Prostate gland (tissue), 2 donors: ENCODE measurements at regions not wholly inside any gene's neighbourhood (a gene's known extent, or its start where the extent isn't known, plus 50 kb on each side); places are given as distances from the start of the nearest gene placed in this dataset.

Experiments used
- DNase-seq: peaks from one replicate; pipeline ENCODE4 v3.0.0-alpha.2; 2019; ENCODE audit warnings: low spot score
- H3K27ac ChIP-seq, 2 donors: fragments of 200-600 bp; sonication (generic); 2 replicates each; pipeline ENCODE4 v1.5.1; 2017 to 2019
- H3K27me3 ChIP-seq: fragments of 200-600 bp; sonication (generic); replicated peaks from 2 replicates; pipeline ENCODE4 v1.5.1; 2019; ENCODE audit not compliant: insufficient read depth
- H3K36me3 ChIP-seq, 2 donors: fragments of 200-600 bp; sonication (generic); 1 replicate in 1 of 2; 2 replicates in 1 of 2; pipeline versions ENCODE4 v1.5.1 to v1.8.1; 2017 to 2019
- H3K4me1 ChIP-seq: fragments of 200-600 bp; sonication (generic); replicated peaks from 2 replicates; pipeline ENCODE4 v1.5.1; 2019
- H3K4me3 ChIP-seq, 2 donors: fragments of 200-600 bp; sonication (generic); 2 replicates each; pipeline ENCODE4 v1.5.1; 2017 to 2019
- H3K9me3 ChIP-seq: fragments of 200-600 bp; sonication (generic); 2 replicates; pipeline ENCODE4 v1.5.1; 2017
- POLR2A ChIP-seq: fragments of 450-650 bp; IDR thresholded peaks from one replicate; pipeline ENCODE4 v1.6.1; 2016; ENCODE audit warnings: antibody characterized with exemption, mild to moderate bottlenecking
- POLR2AphosphoS5 ChIP-seq: sonication (generic); formaldehyde crosslinking; IDR thresholded peaks from one replicate; pipeline ENCODE4 v1.6.1; 2017; ENCODE audit warnings: antibody characterized with exemption
- WGBS: methylation state at CpG from one replicate; pipeline ENCODE4 v1.1.5; 2018; 5-methylcytosine and 5-hydroxymethylcytosine counted together
- intact Hi-C: fragments of 100-400 bp; cut with DNase I; formaldehyde crosslinking; loops from one replicate; pipeline ENCODE4 v1.14.2; 2022
- TF ChIP-seq, protein P1 (sequence below), 4 experiments: fragments of 200-600 bp in 2 of 4; fragments of 450-650 bp in 2 of 4; sonication (generic) in 2 of 4; IDR thresholded peaks; 1 replicate in 3 of 4; 2 replicates in 1 of 4; pipeline ENCODE4 v1.5.1; 2016 to 2019; ENCODE audit warnings: antibody characterized with exemption in 4 of 4, mild to moderate bottlenecking in 2 of 4, moderate library complexity in 2 of 4

DNA sequence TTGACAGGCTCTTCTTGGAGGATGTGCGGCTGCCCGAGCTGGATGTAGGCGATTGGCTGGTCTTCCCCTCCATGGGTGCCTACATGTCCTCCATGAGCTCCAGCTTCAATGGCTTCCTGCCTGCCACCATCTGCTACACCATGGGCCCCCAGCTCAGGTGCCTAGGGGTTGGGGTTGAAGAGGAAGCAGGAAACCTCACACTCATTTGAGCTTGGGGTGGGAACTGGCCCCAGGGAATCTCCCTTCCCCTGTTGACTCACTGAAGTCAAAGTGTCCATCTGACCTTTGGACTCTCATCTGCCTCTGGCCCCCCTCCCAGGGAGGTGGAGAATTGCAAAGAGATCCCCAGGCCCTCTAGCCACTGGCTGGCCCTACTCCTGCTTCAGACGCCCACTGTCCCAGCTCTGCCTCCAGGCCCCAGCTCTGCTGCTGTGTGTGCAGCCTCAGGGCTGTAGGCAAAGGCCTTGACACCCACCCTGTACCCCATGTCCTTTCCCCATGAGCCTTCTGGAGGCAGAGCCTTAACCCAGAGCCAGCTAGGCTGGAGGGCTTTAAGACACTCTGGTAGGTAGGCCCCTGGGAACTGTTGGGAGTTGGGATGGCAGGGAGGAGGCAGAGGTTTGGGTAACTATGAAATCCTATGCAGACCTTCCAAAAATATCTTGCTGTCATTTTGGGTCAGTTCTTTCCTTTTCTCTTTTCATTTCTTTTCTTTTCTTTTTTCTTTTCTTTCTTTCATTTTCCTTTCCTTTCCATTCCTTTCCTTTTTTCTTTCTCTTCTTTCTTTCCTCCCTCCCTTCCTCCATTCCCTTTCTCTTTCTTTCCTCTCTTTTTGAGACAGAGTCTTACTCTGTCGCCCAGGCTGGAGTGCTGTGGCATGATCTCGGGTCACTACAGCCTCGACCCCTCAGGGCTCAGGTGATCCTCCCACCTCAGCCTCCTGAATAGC is 66.9 kb upstream of the TINAGL1 start:
- intact Hi-C loops: no loop called here
- H3K27me3 ChIP-seq: no peaks in the 10 kb centered on the region
- H3K27ac ChIP-seq: no peak overlapping the region
- no peaks in the 10 kb centered on the region for H3K9me3 ChIP-seq
- H3K4me1 ChIP-seq: no peaks in the 10 kb centered on the region
- no peak for TF ChIP-seq POLR2AphosphoS5
- no peak for TF ChIP-seq POLR2A
- TF ChIP-seq, protein P1, sequence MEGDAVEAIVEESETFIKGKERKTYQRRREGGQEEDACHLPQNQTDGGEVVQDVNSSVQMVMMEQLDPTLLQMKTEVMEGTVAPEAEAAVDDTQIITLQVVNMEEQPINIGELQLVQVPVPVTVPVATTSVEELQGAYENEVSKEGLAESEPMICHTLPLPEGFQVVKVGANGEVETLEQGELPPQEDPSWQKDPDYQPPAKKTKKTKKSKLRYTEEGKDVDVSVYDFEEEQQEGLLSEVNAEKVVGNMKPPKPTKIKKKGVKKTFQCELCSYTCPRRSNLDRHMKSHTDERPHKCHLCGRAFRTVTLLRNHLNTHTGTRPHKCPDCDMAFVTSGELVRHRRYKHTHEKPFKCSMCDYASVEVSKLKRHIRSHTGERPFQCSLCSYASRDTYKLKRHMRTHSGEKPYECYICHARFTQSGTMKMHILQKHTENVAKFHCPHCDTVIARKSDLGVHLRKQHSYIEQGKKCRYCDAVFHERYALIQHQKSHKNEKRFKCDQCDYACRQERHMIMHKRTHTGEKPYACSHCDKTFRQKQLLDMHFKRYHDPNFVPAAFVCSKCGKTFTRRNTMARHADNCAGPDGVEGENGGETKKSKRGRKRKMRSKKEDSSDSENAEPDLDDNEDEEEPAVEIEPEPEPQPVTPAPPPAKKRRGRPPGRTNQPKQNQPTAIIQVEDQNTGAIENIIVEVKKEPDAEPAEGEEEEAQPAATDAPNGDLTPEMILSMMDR (IDR thresholded peaks at IDR 0.05): no peak
- no peak overlapping the region for H3K4me3 ChIP-seq
- DNase-seq: no peak
- WGBS: 100% methylated on average over 7 of the region's 7 CpGs
- H3K36me3 ChIP-seq: no peaks in the 10 kb centered on the region

GRCh38 chr1:31510304-31510703 is 66.0 kb upstream of the TINAGL1 start:
- Histone ChIP-seq H3K27me3 (no peaks in the 10 kb centered on the region), H3K27ac (no peak overlapping the region), H3K4me1 (no peaks in the 10 kb centered on the region), H3K9me3 (no peaks in the 10 kb centered on the region), H3K4me3 (no peak overlapping the region), H3K36me3 (no peaks in the 10 kb centered on the region)
- intact Hi-C loops: no loop called here
- TF ChIP-seq, protein P1 (IDR thresholded peaks at IDR 0.05): no peak
- TF ChIP-seq POLR2AphosphoS5: no peak
- TF ChIP-seq POLR2A: no peak
- no peak for DNase-seq
- WGBS: 47% methylated on average over 6 of the region's 6 CpGs

DNA sequence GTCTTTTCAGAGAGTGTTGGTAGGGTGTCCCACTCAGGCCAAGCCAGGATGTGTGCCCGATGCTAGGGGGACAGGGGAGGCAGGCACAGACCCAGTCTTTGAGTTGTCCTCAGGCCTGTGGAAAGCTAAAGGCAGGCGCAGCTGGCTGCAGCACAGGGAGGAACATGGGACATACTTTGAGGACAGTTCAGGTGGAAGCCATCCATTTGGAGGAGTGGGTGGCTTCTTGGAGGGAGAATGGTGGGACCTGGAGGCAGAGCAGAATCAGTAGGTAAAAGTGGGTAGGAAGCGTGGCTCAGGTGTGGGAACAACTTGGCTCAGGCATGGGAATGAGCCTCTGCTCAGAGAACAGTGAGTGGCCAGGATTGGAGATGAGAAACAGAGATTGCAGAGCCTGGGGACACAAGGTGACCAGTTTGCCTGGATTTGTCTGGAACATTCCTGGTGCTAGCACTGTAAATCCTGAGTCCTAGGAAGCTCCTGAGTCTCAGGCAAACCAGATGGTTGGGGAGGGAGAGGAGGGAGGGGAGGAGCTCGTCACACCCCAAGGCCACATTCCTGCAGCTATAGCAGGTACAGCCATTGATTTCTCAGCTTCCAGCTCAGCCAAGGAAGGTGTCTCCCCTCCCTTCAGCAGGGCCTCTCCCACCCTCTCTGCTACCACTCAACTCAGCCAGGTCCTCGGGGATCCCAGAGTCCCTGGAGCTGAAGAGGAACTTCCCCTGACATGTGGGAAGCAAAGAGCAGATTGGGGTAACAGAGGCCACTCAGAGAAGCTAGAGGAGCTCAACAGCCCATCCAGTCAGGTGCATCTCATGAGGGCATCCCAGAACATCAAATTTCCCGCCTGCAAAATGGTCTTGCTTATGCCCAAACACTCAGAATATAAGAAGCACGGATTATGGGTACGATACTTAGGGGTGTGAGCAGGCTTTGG is 65.2 kb upstream of the TINAGL1 start:
- Histone ChIP-seq H3K36me3 (no peaks in the 10 kb centered on the region), H3K4me1 (no peaks in the 10 kb centered on the region), H3K27ac (no peak overlapping the region), H3K4me3 (no peak overlapping the region), H3K27me3 (no peaks in the 10 kb centered on the region), H3K9me3 (no peaks in the 10 kb centered on the region)
- intact Hi-C loops: no loop called here
- peak; percentile 13 for DNase-seq
- 64% methylated on average over 8 of the region's 8 CpGs for WGBS
- TF ChIP-seq, protein P1 (IDR thresholded peaks at IDR 0.05): no peak
- no peak for TF ChIP-seq POLR2A
- TF ChIP-seq POLR2AphosphoS5: peak; percentile 17

GRCh38 chr1:31511848-31512615 is 64.3 kb upstream of the TINAGL1 start:
- Histone ChIP-seq H3K4me1 (no peaks in the 10 kb centered on the region), H3K27ac (no peak overlapping the region), H3K9me3 (no peaks in the 10 kb centered on the region), H3K27me3 (no peaks in the 10 kb centered on the region), H3K36me3 (no peaks in the 10 kb centered on the region), H3K4me3 (no peak overlapping the region)
- TF ChIP-seq, protein P1 (IDR thresholded peaks at IDR 0.05): no peak
- no peak for TF ChIP-seq POLR2A
- TF ChIP-seq POLR2AphosphoS5: no peak
- DNase-seq: no peak
- intact Hi-C loops: no loop called here
- WGBS: 66% methylated on average over 8 of the region's 8 CpGs
